Astrocyte of the cerebellum (primary cell): ENCODE measurements at regions not wholly inside any gene's neighbourhood (a gene's known extent, or its start where the extent isn't known, plus 50 kb on each side); places are given as distances from the start of the nearest gene placed in this dataset.

Source experiments
- DNase-seq: peaks from one replicate; pipeline ENCODE4 v3.0.0-alpha.2; 2011; ENCODE audit warnings: low read depth
- H3K4me3 ChIP-seq: 2 replicates; pipeline ENCODE4 v1.5.1; 2011; ENCODE audit warnings: mild to moderate bottlenecking, low read depth, low read length, moderate library complexity
- in situ Hi-C: cut with HindIII; loops from 2 replicates; pipeline ENCODE4 v1.10.0; 2017; ENCODE audit warnings: low sequenced_read_pairs
- TF ChIP-seq, protein P1 (sequence below): IDR thresholded peaks from 2 replicates; pipeline ENCODE4 v1.5.1; 2012; ENCODE audit warnings: low read length, low read depth, moderate library complexity, mild to moderate bottlenecking; ENCODE audit errors: missing control alignments

DNA sequence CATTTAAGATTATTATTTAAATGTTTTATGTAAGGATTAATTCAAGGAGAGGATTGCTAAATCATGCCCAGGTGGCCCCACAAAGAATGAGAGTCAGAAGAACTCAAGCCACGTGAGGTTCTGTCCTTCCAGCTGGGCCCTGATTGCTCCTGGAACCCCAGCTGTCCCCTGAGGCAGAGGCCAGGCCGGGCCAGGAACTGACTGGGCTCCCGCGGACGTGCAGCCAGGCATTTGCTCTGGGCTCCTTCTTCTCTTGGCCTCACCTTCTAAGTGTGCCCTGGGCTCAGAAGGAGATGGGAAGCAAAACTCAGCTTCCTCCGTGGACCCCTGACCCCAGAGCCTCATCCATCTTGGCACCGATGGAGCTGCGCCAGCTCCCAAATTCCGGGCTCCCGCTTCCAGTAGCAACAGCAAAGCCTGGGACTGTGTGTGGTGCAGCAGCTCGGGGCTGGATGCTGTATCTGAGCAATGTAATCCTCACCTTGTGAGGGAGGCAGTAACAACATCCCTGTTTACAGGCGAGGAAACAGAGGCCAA lies 250.6 kb upstream of the PPP2R2D start:
- H3K4me3 ChIP-seq, result no peak overlapping the region
- TF ChIP-seq, protein P1, sequence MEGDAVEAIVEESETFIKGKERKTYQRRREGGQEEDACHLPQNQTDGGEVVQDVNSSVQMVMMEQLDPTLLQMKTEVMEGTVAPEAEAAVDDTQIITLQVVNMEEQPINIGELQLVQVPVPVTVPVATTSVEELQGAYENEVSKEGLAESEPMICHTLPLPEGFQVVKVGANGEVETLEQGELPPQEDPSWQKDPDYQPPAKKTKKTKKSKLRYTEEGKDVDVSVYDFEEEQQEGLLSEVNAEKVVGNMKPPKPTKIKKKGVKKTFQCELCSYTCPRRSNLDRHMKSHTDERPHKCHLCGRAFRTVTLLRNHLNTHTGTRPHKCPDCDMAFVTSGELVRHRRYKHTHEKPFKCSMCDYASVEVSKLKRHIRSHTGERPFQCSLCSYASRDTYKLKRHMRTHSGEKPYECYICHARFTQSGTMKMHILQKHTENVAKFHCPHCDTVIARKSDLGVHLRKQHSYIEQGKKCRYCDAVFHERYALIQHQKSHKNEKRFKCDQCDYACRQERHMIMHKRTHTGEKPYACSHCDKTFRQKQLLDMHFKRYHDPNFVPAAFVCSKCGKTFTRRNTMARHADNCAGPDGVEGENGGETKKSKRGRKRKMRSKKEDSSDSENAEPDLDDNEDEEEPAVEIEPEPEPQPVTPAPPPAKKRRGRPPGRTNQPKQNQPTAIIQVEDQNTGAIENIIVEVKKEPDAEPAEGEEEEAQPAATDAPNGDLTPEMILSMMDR, result no peak
- in situ Hi-C loops, result no loop called here
- no peak for DNase-seq

DNA sequence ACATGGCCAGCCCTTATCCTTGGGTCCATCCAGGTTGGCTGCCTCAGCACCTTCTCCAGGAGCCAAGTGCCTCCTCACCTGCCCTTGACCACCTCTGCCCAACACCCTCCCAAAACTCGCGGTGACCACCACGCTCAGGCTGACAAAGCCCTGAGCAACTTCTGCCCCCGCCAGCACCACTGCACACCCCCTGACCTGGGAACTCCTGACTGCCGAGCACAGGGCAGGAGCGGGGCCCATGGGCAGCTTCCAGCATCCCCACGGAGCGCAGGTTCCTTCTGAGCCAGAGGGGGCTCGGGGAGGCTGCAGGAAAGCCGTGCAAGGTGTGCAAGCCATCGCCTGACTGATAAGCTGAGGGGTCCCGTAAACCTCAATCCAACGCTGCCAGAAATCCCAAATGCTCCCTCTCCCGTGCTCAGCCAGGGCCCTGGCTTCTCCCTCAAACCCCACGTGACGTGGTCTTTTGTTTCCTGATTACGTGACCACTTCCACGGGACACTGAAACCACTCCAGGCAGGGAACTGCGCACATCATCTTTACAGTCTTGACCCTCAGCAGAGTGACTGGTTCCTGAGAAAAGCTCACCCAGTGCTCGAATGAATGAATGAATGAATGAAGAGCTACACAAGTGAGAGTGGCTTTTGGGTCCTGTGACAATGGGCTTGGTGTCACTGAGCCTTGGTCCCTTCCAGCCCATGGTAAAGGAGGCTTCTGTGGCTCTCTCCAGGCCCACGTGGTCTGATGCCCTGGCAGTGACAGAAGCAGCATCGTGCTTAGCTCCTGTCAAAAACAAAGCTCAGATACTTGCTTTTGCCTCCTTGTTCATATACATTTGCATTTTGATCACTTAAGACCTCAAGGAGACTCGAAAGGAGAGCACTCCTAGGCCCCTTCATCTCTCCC lies 249.8 kb upstream of the PPP2R2D start:
- TF ChIP-seq, protein P1, result no peak
- in situ Hi-C loops, result no loop called here
- DNase-seq, result no peak
- no peak overlapping the region for H3K4me3 ChIP-seq

DNA sequence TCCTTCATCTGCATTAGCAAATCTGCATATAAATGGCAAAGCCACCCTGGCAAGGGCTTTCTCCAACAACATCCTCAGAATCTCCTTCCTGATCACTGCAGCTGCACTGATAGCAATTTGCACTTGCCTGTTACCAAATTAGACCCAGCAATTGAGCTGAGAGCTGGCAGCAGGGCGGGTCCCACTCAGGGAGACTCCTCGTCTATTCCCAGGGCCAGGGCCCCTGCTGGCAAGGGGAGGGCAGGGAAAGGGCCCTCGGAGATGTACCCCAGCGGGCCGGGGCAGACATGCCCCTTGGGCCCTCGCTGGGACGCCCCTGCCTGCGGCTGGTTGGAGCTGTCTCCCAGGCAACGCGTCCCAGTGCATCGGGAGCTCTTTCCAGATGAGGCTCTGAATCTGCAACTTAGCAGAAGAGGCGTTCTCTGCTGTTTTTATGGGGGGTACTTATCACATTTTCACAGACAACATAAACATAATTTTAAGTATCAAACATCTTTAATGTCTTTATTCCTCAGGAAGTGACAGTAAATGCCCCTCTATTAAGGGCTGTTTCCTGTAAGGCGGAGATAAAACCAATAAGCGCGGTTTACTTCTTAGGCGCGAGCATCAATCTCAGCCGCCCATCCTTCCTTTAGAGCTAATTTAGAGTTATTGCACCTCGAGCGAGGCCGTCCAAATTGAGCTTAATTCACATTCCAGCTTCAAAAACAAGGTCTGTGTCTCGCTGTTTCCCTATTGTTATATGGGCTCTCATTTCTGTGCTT lies 249.0 kb upstream of the PPP2R2D start:
- TF ChIP-seq, protein P1, result no peak
- no peak for DNase-seq
- no peak overlapping the region for H3K4me3 ChIP-seq
- in situ Hi-C loops, result no loop called here

DNA sequence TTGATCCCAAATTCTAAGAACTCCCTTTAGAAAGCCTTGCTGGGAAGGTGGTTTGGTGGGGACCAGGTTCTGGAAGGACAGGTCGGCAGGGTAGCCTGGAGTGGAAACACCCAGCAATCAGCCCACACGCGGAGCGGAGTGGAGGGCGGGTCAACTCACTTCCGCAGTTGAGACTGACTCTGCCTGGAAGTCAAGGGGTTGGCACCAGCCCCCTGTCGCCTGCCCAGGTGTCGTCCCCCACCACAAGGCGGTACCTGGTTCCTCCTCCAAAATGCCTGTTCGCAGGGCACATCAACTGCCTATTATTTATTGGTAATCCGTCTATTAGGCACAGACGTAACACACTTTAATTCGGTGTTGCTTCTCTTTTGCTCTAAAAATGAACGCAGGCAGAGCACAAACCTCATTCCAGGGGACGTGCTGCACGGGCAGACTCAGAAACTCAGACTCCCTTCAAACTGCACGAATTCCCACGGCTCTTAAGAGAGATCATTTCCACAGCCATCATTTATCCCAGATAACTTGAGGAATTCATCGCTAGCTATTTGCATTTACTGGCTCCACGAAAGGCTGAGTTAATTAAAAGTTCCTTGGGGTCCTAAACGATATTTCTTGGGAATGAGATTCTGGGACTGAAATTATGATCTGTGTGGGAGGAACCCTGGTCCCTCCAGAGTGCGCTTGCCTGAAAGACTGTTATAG lies 248.2 kb upstream of the PPP2R2D start:
- DNase-seq, result no peak
- in situ Hi-C loops, result no loop called here
- H3K4me3 ChIP-seq, result no peak overlapping the region
- TF ChIP-seq, protein P1, result no peak

DNA sequence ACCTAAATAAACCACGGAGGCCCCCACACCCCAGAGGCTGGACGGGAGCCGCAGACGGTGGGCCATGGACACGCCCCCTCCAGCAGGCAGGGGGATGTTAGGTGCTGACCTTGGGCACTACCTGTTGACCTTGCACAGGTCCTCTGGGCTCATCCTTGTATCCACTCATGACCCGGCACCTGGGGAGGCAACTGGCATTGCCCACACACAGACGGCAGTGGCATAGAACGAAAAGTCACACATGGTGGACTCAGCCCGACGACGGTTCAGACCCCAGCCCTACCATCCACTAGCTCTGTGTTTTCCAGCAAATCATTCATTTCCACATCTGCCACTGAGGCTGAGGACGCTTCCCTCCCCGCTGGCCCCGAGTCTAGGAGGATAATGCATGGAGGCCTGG lies 247.7 kb upstream of the PPP2R2D start:
- in situ Hi-C loops, result no loop called here
- DNase-seq, result no peak
- H3K4me3 ChIP-seq, result no peak overlapping the region
- TF ChIP-seq, protein P1, result no peak
